Renal cortex interstitium (tissue), 11 donors: ENCODE measurements at regions not wholly inside any gene's neighbourhood (a gene's known extent, or its start where the extent isn't known, plus 50 kb on each side); places are given as distances from the start of the nearest gene placed in this dataset.
"Not testable (repeated sequence)": the region's sequence is repeated elsewhere in the genome, so short reads cannot be mapped to it uniquely, and the experiment has no call there.

ENCODE experiments used
- DNase-seq, 11 donors: peaks; one replicate each; pipeline ENCODE4 v3.0.0-alpha.2; 2013; ENCODE audit warnings: low read depth in 9 of 11, low spot score in 4 of 11; ENCODE audit errors: extremely low read depth in 1 of 11

DNA sequence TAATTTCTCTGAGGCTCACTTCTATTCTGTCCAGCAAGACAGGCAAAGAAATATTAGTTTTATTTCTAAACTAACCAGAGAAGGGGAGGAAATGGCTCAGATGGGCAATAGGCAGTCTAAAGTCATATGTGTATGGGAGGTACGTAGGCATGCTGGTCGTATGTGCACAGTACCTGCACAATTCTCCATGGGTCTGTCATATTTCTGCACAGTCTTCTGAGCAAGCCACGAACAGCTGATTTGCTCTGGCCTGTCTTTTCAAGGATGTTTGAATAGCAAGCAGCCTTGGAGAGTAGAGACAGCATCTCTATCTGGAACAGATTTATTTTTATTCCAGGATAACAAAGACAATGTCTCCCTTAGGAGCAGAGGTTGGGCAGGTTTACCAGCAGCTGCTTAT is 92.1 kb downstream of the SLC25A47 start:
- DNase-seq, result no peak

DNA sequence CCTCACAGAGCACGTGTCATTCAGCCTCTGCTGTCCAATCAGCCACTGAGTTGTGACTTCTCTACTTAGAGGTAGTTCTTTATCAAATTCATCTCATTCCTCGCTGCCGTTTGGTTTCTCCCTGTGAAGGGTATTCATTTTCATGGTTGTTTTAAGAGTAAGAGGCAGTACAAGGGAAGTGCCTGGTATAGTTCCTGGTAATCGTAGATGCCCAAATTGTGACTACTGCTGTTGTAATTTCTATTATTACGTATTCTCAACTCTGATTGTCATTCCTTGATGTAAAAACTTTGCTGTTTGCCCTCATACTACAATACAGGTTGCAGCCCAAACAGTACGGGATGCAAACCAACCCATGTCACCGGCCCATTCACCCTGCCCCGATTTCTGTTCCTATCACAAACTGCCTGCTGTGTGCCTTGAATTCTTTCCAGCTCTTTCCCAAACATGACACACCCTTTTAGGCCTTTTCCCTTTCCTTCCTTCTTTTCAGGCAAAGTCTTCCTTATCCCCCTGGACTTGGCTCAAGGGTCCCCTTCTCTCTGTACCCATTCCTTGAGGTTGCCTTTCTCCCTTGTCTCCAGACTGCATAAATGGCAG is 93.0 kb downstream of the SLC25A47 start:
- DNase-seq, result no peak

DNA sequence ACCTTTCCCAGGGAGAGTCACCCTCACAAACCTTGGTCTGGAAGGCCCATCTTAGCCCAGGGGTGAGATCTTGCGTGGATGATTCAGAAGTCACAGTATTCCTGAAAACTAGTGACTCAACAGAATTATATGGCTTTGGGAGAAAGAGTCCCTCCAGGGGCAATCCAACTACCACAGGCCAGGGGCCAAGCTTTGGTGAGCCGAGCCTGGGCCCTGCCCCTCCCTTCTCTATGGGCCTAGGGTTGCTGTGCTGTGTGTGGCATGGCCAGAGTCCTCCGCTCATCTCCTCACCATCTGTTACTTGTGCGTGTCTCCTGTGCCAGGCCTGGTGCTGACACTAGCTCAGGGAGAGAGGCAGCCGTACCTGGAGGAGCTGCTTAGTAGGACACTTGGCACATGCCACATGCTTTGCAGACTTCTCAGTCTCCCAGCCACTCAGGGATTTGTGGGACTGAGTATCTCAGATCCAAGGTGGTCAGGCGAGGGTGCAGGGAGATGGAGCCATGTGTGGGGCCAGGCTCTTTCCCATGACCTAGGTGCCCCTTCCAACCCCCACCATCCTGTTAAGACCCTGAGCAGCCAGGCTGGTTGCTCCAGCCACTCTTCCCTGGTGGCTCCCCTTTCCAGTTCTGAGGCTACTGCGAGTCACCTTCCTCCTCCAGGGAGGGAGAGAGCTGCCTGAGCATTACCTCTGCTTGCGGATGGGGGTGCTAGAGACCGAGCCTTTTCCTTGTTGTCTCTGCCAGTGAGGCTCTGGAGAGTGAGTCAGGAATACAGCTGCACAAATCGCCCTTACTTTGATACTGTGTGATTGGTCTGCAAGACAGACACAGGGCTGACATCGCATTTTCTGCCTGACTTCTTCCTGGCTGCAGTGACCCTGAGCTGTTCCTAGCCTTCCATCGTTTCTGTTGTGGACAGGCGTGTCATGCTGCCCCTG is 94.1 kb downstream of the SLC25A47 start:
- DNase-seq, result peak in 3 of 11 donors; percentile 44 to 59 (median 45)

DNA sequence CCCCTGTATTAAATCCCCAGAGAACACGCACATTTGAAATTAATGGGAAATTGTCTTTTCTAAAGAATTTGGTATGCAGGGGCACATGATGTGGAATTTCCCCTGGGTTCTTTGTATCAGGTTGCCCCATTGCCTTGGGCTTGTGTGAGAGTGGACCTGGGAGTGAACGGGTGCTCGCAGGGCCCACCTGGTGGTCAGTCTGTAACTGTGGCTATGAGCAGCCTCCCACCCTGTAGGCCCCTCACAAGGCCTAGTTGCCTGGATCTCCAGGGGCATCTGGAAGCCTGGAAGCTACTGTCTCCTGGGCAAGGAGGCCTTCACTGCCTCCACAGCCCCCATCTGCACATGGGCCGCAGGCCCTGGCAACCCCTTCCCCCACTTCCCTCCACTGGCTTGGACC is 96.7 kb downstream of the SLC25A47 start:
- no peak for DNase-seq

DNA sequence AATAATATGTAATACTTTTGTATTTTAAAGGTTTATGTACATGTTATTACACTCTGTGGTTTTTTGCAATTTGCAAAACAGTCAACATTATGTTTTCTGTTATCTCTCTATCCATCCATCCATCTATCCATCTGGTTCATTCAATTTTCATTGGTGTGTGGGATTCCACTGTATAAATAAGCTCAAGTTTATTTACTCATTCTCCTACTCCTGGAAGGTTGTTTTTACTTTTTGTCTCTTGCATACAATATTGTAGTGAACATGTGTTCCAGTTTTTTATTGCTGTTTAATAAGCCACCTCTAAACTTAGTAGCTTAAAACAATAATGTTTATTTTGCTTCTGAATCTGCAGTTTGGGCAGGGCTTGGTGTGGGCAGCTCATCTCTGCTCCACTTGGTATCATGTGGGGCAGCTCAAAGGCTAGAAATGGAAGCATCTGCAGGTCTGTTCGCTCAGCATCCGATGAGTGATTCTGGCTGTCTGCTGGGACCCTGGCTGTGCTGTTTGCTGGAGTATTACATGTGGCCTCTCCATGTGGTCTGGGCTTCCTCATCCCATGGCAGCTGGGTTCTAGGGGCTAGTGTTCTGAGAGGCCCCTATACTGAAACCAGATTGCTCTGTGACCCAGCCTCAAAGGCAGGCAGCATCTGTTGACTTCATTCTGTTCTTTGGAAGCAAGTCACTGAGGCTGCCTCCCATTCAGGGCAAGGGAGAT is 98.8 kb downstream of the SLC25A47 start:
- no peak for DNase-seq

DNA sequence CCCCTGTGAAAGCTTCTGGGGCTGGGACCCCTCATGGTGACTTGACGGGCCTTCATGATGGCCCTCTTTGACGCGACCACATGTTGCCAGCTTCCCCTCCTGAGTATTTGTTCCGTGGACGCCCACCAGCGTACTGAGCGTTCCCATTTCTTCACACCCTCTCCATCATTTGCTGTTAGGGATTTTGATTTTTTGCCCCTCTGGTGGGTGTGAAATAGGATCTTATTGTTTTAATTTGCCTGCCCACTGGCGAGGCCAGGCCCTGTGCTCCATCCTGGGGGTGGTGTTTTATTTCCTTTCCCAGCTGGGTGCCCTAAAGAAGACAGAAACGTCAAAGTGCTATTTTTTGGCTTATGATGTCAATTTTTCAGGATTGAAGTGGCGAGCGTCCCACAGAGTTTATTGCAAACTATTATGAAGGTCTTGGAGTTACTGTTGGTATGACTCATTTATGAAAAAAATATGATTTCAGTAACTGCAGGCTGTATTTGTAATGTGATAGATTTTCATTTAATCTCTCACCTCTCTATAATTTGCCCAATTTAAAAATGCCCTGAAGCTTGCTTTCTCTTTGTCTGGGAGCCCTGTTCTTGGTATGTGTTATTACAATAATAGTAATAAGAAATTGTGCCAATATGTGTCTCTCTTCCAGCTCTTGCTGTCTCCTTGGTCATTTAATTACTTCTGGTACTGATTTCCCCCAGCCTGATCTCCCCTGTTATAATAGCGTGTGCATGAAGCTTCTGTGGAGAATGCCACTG is 99.6 kb downstream of the SLC25A47 start:
- DNase-seq, result no peak

DNA sequence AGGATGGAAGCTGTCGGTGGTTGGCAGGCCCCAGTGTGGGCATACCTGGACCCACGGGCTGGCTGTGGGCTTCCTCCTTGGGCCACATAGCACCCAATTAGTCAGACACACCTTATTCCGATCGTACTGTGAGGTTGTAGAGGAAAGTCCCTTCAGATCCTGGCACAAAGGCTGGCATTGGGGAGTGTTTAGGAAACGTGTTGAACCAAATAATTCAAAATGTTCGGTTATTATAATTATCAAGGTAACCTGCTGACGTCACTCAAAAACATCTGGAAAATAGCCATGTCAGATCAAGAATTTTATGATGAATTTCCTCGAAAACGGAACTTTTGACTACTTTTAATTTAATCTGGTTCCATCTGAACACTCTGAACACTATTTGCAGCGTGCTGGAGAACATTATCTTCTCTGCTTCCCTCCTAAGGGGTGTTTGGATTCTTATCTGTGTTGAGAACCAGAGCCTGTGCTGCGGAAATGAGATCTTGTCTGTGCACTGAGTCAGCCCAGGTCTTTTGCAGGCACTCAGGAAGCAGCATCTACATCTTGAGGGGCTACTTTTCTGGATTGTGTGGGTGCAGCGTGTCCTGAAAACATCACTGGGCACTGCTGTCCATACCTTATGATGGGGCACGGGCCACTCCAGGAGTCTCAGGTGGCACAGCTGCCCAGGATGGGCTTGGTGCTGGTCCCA is 100.3 kb downstream of the SLC25A47 start:
- no peak for DNase-seq

DNA sequence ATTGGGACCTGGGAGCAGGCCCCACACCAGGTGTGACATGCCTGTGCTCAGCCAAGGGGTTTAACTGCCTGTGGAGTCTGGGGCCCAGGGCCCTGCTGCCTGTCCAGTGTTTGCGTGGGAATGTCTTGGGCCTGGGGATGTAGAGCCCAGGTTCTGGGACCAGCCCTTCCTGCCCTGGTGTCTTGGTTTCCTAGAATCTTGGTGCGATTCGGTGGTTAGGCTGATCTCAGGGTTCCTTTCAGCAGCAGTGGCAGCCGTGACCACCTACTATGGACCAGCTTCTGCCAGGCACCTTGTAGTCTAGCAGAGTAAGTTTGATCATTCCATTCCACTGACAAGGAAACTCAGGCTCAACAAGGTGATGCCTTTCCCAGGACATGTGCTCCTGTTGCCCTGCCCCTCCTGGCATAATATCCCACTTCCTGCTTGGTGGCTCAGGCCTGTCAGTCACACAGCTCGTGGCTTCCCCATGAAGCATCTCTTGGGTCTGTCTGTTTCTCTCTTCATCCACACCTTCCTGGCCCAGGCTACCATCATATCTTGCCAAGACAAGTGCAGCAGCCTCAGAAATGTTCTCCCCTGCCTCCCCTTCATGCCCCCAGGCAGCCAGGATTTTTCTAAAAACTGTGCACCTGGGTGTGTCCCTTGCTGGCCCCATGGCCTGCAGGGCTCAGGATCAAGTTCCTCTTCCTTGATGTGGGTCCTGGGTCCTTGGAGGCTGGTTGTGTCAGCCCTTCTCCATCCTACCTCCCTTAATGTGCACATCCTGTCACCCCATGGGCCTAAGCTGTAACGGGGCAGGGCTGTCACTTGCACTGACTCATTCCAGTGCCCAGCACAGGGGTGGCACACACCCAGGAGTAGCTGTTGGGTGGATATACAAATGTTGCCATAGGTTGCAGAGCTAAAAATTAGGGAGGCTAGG is 101.6 kb downstream of the SLC25A47 start:
- DNase-seq, result no peak

DNA sequence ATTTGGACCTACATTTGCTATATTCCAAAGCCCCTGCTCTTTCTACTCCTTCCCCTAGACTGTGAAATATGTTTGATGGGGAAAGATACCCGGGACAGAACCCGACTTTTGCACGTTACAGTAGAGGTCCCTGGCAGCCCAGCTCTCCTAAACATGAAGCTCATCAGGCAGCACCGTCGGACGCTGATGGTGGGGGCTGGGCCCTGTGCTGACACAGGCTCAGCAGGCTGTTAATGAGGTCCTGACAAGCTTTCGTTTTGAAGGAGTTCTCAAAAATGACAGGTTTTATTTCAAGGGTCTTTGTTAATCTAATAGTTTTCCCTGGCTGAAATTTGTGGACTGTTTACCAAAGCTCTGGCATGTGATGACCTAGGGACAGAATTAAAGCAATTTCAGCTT is 102.3 kb downstream of the SLC25A47 start:
- no peak for DNase-seq

DNA sequence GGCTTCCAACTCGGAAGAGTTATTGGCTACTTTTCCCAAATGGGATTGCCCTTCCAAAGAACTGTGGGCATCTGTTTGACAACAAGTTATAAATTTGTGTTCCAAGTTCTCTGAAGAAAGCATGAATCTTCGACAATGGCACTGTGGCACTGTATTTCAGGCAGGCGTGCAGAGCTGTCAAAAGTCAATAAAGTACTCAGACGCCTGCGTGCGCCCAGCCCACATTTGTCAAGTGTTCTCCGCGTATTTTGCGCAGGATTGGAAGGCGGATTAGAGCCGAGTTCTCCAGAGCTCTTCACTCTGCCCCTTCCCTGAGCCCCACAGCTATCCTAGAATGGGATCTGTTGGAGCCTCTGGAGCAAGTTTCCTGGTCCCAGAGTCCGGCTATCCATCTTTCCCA is 103.2 kb downstream of the SLC25A47 start:
- DNase-seq, result no peak

DNA sequence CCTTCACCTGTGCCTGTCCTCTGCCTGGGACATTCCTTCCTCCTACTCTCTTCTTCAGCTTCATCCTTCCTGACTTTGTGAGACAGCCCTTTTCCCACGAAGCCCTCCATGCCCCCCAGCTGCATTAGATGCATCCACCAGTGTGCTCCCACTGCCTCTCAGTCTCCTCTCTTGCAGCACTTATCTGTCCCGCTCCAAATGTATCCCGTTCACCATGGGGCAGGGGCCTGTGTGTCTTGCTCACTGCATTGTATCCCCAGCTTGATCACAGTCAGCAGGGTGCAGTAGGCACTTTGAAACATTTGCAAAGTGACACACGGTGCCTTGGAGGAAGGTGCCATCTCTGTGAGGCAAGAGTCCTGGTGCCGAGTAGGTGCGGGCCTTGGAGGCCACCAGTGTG is 104.0 kb downstream of the SLC25A47 start:
- no peak for DNase-seq

DNA sequence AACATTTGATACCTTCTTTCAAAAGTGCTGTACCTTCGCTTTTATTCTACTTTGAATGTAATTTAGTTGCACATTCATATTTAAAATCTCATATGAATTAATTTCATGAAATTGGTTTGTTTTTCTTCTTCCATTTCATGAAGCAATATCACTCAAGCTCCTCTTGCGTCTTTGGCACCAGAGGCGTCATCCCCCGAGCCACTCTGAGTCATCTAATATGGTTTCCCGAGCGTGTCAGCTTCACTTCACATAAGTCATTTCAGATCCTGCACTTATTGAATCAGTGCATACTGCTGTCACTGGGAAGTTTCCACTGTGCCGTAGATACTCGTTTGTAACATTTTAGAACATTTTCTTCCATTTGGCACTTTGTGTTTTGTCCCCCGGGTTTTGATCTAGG is 105.6 kb downstream of the SLC25A47 start:
- no peak for DNase-seq

DNA sequence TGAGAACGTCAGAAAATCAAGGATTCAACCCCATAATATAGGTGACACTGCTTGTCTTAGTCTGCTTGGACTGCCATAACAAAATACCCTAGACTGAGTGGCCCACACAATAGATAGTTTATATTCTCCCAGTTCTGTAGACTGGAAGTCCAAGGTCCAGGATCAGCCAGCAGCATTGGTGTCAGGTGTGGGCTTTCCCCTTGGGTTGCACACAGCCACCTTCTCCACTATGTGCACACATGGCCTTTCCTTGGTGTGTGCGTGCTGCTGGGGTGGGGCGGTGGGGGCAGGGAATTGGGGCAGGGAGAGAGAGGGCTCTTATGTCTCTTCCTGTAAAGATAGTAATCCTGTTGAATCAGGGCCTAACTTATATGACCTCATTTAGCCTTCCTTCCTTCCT is 106.4 kb downstream of the SLC25A47 start:
- no peak for DNase-seq

DNA sequence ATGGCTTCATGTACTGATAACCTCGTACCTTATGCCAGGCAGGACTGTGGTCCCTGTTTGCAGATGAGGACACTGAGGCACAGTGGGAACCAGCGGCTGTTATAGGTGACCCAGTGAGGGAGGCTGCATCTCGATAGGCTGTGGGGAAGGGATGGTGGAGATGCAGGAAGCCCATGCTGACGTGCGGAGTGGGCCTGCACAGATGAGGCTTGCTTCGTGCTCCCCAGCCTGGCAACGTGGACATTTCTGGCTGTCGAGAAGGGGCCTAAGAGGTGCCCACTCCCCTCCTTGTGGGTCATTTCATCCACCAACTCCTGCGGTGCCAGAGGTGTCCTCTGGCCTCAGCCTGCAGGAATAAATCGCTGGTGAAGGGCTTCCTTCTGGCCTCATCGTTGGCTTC is 107.4 kb downstream of the SLC25A47 start:
- no peak for DNase-seq

DNA sequence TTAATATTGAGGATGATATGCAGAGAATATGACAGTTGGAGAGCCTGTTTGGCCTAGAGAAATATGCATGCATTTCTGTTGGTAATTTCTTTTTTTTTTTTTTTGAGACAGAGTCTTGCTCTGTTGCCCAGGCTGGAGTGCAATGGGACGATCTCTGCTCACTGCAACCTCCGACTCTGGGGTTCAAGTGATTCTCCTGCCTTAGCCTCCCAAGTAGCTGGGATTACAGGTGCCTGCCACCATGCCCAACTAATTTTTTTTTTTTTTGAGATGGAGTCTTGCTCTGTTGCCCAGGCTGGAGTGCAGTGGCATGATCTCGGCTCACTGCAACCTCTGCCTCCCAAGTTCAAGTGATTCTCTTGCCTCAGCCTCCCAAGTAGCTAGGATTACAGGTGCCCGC is 108.3 kb downstream of the SLC25A47 start:
- DNase-seq, result not testable (repeated sequence)

DNA sequence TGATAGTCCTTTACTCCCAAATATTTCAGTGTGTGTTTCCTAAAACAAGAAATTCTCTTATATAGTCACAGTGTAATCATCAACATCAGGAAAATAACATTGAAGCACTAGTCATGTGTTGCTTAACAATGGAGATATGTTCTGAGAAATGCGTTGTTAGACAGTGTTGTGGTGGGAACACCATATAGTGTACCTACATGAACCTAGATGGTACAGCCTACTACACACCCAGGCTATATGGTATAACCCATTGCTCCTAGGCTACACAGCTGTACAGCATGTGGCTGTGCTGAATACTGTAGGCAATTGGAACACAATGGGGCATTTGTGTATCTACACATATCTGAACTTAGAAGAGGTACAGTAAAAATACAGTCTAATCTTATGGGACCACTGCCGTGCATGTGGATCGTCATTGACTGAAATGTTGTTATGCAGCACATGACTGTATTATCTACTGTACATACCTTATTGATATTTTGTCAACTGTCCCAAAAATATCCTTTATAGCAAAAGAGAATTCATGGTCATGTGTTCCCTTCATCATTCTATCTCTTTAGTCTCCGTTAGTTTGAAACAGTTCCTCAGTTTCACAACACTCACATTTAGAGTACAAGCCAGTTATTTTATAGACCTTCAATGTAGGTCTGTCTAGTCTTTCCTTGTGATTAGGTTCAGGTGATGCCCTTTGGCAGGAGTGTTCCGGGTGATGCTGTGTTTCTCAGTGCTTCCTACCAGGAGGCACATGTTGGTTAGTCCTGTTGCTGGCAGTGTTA is 109.7 kb downstream of the SLC25A47 start:
- DNase-seq, result no peak

DNA sequence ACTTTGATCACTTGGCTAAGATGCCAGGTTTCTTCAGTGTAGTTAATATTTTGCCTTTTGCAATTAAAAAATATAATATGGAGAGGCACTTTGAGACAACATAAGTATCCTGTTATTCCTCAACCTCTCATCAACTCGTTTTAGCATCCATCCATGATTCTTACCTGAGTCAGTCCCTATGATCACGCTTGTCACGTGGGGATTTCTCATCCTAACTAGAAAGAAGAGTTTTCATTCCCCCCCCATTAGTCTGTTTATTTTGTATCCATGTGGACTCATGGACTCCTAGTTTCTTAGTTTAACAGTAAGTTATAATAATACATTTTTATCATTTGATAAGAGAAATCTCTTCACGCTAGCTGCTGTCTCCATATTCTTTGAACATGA is 110.3 kb downstream of the SLC25A47 start:
- no peak for DNase-seq
